Activated gamma-delta T cell treated with Interleukin-2 at 50 U/mL for 16 hours (primary cell): ENCODE measurements at regions not wholly inside any gene's neighbourhood (a gene's known extent, or its start where the extent isn't known, plus 50 kb on each side); places are given as distances from the start of the nearest gene placed in this dataset.
"Not testable (repeated sequence)": the region's sequence is repeated elsewhere in the genome, so short reads cannot be mapped to it uniquely, and the experiment has no call there.

Experiments
- DNase-seq: peaks from one replicate; pipeline ENCODE4 v3.0.0-alpha.2; 2020

DNA sequence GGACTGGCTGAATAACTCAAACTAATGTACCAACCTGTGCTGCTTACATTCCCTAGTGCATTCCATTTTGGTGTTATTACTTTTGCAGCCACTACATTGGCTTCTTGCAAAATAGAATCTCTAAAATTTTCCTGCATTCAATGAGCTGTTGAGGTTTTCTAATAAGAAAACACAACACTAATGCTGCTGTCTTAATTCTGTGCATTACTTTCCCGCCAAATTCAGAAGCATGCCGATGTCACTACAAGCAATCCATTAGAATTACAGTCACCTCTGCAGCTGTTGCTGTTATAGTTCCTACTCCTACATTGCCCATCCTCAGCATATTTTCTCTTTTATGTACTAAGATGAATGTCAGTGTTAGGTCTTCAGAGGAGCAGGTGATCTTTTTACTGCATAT lies 359.5 kb downstream of the HACE1 start:
- DNase-seq = no peak

DNA sequence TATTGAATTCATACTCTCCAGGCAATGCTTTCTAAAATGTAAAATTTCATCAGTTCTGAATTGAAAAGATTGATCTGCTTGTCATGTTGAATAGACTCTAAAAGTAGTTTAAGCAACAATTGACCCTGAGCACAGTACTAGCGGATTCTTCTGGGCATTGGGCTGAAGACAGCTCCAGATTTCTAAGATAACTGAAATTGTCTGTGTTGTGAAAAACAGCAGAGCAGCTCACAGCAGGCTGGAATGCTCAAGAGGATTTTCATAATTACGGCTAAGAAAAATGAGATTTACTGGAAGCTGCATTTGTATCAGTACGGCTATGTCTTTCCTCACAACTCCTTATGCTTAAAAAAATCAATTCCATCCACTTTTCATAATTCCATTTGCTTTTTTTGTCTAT lies 373.7 kb downstream of the HACE1 start:
- no peak for DNase-seq

DNA sequence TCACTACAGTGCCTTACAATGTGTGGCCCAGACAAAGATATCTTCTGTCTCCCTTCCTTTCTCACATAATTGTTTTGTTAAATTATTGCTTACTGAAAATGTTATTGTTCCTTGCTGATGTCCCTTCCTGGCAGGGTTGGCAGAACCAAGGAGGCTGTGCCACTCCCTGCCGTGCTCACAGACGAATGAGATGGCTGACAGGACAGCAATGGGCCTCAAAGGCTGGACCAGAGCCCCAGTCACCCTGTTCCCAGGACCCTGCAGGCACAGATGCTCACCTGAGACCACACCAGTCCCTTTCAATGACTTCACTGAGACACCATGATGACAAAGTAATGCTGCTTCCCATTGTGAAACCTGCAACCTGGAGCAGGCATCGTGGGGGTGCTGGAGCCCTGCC lies 375.1 kb downstream of the HACE1 start:
- DNase-seq = no peak

DNA sequence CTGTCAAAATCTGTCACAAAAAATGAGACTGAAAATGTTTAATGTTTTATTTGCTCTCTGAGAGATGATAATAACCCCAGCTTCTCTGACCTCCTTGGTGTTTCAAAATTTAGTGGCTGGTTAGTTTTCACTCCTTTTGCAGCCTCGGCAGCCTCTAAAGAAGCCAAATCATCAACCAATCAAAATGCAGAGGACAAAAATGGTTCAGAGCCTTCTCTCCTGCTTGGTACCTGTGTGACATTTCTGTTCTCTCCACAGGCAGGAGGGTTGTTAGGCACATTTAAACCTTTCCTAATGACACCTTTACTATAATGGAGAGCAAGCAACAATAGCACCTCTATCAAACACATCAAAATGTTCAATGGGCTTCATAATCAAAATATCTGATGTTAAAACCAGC lies 375.5 kb downstream of the HACE1 start:
- DNase-seq = no peak

DNA sequence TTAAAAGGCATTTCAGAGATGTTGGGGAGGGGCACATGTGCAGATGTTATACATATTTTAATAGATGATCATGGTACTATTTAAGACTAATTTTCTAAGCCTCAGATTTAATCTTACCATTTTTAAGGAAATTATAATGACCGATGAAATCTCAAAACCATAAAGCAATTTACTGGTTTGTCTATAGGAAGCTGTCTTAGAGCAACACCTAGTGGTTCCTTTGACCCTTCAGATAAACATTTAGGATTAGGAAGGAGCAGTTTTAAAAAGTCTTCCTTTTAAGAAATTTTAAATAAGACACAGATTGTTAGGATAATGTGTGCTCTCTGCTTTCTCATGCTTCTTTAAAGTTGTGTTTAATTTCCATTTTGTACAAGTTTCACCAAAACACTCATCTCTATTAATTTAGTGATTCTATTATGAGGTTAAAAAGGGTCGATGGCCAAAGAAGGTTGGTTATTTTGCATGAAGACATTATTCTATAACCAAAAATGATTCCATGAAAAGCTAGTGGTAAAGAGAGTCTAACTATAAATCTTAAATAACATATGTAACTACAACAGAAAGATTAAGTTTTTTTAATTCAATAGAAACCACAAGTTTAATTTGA lies 376.4 kb downstream of the HACE1 start:
- DNase-seq = no peak

DNA sequence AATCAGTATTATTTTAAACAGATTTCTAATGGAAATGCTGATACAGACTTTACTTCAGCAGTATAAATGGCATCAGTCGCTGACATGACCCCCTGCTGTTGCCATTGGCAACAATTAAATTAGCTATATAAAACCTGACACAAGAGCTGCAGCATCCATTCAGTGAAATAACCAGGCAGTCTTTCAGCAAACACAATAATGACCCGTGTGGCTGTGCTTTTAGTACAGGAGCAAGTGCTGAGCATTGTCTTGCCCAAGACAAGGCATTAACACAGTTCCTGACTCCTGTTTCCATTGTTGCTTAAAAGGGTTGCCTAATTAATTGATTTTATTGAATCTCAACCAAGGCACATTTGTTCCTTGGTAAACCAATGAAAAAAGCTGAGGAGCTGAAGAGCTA lies 382.1 kb downstream of the HACE1 start:
- DNase-seq = no peak

DNA sequence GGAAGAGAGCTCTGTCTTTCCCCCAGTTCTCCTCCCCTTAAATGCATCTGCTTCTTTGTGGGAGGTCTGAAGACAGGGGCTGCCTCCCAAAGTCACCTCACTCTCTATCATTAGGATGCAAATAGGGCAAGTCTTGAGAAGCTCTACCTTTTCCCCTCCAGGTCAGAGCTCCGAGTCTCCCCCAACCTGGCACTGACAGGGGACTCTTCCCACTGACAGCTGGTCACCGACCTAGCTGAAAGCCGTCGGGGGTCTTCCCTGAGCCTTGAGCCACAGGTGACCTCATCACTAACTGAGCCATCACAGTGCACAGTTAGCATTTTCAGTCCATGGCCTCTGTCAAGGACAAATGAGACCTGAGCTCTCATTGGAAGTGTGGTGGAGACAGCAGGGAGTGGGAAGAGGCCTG lies 386.7 kb downstream of the HACE1 start:
- no peak for DNase-seq

DNA sequence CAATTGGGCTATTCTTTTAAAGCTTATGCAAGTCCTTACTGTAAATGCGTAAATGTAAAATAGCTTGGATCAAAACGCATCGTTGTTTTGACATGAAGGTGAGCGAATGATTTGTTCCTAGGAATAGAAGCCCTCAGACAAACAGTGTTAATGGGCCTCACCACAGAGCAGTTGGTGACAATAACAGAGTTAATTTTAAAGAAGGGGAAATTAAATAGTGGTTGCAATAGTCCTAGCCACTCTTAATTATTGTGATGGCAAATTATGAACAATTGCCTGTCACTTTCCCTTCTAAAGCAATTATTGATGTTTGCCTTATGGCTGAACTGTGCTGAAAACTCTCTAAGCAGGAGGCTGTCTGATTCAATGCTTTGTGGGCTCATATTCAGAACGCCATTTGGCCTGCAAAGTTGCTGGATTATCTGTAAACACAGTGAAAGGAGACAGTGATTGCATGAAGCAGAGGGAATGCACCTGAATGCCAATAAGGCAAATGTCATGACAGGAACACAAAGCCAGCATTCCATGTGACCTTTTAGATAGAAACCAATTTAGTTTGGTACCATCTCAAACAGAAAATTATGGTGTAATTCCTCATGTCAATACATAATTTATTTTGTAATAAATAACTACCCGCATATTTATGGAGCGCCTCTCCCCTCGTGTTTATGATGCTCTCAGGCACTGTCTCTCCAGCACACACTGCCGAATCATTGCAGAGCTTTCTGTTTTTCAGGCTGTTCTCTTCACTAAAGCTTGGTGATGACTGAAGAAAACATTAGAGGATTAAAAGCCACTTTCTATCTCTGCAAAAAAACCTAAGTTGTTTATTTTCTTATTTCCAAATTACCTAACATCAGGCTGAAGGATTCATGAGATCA lies 387.5 kb downstream of the HACE1 start:
- no peak for DNase-seq

DNA sequence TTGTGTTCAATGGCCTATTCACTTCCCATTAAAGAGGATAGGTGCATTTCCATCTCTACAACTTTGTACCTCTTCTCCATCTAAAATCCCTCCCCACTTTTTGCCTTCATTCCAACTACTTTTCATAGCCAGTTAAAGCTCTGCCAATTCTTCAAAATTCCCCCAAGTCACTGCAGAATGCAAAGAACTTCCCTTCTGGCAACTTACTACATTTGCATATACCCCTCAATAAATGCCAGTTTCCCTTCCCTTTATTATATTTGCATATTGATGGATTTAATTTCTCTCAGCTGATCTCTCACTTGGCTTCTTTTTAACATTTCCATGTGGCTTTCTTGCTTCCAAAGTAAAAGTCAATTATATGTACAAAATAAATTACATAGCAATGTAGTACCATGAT lies 393.4 kb downstream of the HACE1 start:
- DNase-seq = no peak

DNA sequence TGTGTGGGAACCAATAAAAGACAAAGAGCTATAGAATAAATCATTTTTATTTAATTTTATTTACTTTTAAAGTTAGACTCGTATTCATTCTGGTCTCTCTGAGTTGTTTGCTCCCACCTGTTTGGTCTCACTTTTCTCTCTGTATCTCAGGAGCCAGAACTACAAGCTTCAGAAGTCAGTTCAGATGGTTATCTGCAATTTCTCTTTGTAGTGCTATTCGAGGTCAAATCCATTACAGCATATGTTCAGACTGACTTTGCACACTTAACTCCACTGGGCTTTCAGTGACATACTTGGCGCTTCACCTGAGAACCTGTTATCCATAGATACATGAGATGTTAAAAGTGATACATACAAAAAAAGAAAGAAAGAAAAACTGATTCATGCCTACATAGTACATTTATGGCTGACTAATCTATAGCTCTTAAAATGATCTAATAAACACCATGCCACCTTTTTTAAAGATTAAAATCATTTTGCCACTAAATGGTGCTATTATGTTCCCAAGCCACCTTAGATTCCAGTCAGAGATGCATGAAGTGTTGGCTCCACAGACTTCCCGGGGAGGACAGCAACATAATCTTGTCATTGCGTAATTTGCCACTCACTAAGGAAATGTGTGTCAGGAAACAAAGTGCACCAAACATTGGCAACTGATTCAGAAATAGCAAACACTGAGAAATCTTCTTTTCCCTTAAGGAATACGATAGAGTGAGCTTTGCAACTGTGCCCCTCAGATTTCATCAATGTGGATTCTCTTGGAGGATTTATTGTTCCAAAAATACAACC lies 396.7 kb downstream of the HACE1 start:
- no peak for DNase-seq

DNA sequence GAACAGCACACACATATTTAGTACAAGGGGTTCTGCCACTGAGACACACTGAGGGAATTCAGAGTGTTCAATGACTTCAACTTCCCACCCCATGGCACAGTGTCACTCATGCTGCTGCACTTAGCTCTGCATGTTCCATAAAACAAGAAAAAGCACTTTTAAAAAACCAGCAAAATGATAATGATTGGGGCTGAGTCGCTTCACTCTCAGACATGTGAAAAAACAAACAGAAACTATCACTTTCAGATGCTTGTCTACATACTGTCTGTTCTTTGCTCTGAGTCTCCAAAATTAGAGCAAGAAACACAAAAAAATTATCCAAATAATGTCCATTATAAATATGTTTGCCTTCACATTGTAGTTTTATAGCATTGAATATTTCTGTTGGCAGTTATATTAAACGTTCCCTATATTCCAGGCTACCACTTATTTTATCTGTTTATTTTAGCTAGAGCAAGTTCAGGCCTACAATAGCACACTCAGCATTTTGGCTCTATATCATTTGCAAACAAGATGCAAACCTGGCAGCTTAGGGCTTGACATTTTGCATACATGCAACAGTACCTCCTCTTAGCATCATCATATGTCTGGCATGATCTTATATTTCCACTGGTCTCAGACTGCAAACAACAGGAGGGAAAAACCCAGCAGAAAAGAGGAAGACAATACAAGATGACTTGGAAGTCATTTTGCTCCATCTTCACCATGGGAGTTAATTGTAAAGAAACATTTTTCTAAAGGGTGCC lies 398.8 kb downstream of the HACE1 start:
- DNase-seq = no peak

DNA sequence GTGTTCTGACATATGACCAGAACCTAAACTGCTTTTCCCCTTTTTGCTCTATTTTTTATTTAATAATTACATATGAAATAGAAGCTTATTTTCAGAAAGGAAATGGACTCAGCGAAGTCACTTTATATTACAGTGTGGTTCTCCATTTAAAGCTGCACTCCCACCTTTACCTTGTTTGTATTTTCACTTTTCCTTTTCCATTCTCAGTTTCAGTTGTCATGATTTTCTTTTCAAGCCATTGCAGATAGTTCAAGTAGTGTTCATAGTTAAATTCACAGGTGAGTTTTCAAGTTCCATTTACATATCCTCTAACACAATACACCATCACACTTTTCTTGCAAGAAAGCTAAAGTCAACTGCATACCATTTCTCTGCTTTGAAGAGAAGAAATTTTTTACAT lies 400.2 kb downstream of the HACE1 start:
- DNase-seq = no peak

DNA sequence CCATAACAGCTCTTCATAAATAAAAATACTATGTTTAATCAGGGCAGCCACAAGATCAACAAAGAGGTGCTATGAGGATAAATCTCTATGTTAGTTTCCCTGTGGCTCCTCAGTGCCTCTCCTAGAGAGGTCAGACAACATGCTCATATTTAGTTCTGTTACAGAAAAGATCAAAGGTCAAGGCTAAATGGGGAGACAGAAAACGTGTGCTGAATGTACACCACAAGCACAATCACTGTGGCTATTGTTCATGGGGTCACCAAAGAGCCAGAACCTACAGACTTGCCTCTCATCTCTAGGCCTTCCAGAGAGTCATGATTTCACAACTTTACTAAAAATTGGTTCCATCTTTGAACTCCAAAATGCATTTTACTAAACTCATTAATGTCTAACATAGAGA lies 409.8 kb downstream of the HACE1 start:
- no peak for DNase-seq

DNA sequence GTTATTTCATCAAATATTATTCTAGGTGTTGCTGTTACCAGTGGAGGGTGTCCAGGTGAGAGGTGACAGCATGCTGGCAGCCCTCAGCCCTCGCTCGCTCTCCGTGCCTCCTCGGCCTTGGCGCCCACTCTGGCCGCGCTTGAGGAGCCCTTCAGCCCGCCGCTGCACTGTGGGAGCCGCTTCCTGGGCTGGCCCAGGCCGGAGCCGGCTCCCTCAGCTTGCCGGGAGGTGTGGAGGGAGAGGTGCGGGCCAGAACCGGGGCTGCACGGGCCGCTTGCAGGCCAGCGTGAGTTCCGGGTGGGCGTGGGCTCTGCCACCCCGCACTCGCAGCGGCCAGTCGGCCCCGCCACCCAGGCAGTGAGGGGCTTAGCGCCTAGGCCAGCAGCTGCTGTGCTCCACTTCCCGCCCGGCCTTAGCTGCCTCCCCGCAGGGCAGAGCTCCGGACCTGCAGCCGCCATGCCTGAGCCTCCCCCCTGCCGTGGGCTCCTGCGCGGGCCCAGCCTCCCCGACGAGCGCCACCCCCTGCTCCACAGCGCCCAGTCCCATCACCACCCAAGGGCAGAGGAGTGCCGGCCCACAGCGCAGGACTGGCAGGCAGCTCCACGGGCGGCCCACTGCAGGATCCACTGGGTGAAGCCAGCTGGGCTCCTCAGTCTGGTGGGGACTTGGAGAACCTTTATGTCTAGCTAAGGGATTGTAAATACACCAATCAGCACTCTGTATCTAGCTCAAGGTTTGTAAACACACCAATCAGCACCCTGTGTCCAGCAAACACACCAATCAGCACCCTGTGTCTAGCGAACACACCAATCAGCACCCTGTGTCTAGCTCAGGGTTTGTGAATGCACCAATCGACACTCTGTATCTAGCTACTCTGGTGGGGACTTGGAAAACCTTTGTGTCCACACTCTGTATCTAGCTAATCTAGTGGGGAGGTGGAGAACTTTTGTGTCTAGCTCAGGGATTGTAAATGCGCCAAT lies 413.3 kb downstream of the HACE1 start:
- not testable (repeated sequence) for DNase-seq

DNA sequence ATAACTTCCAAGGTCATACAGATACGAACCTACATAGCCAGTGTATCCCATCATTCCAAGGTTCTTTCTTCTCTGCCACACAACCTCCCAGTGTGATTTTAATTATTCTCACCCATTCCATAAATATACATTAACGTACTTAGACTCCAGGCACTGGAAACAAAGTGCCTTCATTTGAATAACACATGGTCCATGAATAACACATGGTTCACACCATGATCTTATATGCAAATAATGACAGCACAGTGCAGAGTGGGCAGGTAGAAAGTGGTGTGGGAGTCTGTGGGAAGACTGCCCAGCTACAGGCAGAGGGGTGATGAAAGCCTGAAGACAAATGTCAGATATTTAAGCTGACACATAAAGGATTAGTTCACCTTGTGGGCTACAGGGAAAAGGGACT lies 425.2 kb downstream of the HACE1 start:
- DNase-seq = no peak

DNA sequence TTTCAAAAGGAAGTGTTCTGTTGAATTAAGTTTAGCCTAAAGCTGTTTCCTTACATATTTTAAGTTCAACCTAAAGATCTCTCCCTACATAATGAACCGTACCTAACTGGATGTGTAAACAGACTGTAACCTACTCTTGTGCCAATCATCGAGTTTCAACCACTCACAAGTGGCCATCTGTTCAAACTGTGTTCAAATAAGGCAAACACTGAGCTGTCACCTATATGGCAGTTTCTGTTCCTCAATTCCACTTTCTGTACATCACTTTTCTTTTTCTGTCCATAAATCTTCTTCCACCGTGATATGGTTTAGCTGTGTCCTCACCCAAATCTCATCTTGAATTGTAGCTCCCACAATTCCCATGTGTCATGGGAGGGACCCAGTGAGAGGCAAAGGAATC lies 428.6 kb downstream of the HACE1 start:
- DNase-seq = no peak

DNA sequence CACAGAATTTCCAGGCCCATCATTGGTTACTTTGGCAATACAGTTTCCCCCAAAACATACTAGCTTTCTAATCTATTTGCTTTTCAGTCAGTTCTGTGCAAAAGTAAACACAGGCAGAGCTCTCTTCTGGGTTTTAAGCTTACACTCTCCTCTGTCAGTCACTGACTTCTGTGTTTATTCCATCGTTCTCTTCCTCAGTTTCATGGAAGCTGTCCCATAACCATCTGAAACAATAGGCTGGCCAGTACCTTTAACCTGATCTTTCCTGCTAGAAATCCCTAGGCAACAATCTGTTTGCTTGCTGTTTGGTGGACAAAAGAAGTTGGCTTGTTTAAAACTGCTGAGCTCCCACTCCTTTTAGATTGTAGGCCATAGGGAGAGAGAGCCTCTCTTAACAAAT lies 431.5 kb downstream of the HACE1 start:
- DNase-seq = no peak

DNA sequence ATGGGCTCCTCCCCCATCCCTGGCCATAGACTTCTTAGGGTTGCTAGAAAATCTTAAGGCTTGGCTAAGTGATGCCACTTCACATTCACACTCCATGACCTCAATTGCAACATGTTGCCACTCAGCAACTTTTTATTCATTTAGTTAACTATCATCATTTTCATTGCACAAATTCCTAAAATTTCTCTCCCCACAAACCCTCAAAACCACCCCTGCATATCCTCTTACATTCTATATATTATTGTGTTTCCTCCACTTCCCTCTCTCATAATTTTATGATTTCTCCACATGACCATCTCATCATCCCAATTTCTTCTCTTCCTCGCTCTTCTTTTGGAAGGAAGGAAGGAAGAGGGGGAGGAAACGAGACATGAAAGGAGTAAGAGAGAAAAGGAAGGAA lies 436.0 kb downstream of the HACE1 start:
- DNase-seq = no peak

DNA sequence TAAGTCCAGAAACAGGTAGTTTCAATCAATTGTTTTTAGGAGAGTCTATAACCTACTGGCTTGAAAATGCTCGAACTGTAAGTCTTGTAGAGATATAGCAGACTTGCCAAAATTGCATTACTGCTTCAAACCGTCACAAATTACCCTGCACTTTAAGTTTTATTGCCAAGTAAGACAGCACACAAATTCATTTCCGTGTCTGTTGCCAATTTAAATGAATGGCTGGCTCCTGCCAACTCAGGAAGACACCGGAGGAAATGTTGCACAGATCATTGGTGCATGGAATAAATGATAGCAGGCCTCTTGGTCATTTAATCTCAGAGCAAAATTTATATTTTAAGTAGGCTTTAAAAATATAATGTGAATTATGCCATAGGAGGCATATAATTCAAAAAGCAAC lies 438.1 kb downstream of the HACE1 start:
- DNase-seq = no peak

DNA sequence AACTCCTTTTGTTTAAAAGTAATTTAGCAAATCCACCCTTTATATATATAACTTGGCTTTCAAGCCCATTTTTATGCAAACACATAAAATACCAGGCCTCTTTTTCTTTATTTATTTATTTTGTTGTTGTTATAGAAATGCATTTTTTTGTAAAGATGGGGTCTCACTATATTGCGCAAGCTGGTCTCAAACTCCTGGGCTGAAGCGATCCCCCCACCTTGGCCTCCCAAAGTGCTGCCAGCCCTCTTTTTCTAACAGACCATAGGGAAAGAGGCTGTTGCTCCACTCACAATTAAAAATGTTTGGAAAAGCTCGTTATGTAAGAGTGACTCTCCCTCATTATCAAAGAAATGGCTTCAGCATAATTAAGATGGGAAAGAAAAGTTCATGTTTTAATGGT lies 440.9 kb downstream of the HACE1 start:
- DNase-seq = no peak

DNA sequence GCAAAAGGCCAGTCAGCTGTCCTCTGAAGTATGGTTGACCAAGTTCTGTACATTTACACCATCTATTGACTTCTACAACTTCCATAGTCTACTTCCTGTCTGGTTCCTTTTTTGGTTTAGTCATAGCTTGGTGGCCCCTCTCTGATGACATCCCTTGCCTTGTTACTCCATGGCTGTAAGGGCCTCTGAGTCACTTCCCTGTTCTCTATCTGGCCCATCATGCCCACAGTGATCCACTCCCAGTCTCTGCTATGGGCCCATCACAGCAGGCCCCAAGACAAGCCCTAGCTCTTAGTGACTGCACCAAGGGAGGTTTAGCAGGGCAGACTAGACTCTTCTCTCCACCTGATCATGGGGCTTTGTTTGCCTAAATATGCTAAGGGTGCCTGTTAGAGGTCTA lies 441.6 kb downstream of the HACE1 start:
- no peak for DNase-seq

DNA sequence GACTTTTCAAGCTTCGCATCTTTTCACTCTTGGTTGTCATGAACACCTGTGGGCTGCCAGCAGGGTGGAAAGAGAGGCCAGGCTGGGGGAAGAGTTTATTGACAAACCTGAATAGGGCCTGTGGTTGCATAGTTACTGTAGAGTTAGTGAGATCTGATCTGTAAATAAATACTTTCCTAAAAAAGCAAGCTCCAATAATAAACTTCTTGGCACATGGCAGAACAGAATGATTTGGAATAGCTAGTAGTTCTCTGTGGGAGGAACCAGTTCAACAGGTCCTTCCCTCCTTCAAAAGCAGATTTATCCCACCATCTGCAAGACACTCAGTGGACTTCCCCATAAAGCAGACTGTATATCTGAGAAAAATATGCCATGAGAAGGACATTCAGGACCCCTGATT lies 445.0 kb downstream of the HACE1 start:
- no peak for DNase-seq
